Small intestine (tissue), 7 donors: ENCODE measurements at regions not wholly inside any gene's neighbourhood (a gene's known extent, or its start where the extent isn't known, plus 50 kb on each side); places are given as distances from the start of the nearest gene placed in this dataset.
"Not testable (repeated sequence)": the region's sequence is repeated elsewhere in the genome, so short reads cannot be mapped to it uniquely, and the experiment has no call there.

Experiments used
- DNase-seq, 2 donors: peaks; one replicate each; pipeline versions ENCODE4 v3.0.0 to v3.0.0-alpha.2; 2013
- FAIRE-seq: peaks from 2 replicates; lab custom pipeline; 2012; peaks lifted over from hg19 to GRCh38; lab: Jason Lieb, UNC
- H3K27ac ChIP-seq, 3 donors: one replicate each; pipeline ENCODE4 v1.5.1; 2013; ENCODE audit warnings: low read length in 2 of 3, mild to moderate bottlenecking in 2 of 3, control low read depth in 1 of 3, inconsistent platforms in 1 of 3, low read depth in 1 of 3, moderate library complexity in 1 of 3
- H3K27me3 ChIP-seq, 3 donors: one replicate each; pipeline ENCODE4 v1.6.1; 2013; ENCODE audit warnings: low read length in 3 of 3, inconsistent platforms in 1 of 3; ENCODE audit not compliant: control insufficient read depth in 3 of 3, insufficient read depth in 3 of 3
- H3K36me3 ChIP-seq, 3 donors: one replicate each; pipeline ENCODE4 v1.6.1; 2013; ENCODE audit warnings: low read length in 3 of 3, inconsistent platforms in 1 of 3, low read depth in 1 of 3, mild to moderate bottlenecking in 1 of 3, moderate library complexity in 1 of 3; ENCODE audit not compliant: control insufficient read depth in 3 of 3, insufficient read depth in 2 of 3
- H3K4me1 ChIP-seq, 3 donors: one replicate each; pipeline ENCODE4 v1.6.1; 2013; ENCODE audit warnings: low read length in 2 of 3, inconsistent platforms in 1 of 3, low read depth in 1 of 3, mild to moderate bottlenecking in 1 of 3, moderate library complexity in 1 of 3; ENCODE audit not compliant: control insufficient read depth in 3 of 3, insufficient read depth in 2 of 3
- H3K4me3 ChIP-seq, 3 donors: one replicate each; pipeline ENCODE4 v1.5.1; 2013; ENCODE audit warnings: low read length in 3 of 3, control low read depth in 1 of 3, inconsistent platforms in 1 of 3, low read depth in 1 of 3, mild to moderate bottlenecking in 1 of 3, moderate library complexity in 1 of 3
- H3K9me3 ChIP-seq, 2 donors: one replicate each; pipeline ENCODE4 v1.6.1; 2013; ENCODE audit warnings: low read depth in 1 of 2, low read length in 1 of 2; ENCODE audit not compliant: control insufficient read depth in 2 of 2, insufficient read depth in 1 of 2
- WGBS, 3 donors: extraction: QIAGEN DNeasy Blood & Tissue Kit; methylation state at CpG; one replicate each; pipeline ENCODE4 v1.1.7; 2013; 5-methylcytosine and 5-hydroxymethylcytosine counted together
- donor health status: healthy with polysubstance abuse.
- donor health status: control.
- donor health status: control.
- donor health status: Bipolar disorder and iron deficiency.
- donor health status: healthy.

DNA sequence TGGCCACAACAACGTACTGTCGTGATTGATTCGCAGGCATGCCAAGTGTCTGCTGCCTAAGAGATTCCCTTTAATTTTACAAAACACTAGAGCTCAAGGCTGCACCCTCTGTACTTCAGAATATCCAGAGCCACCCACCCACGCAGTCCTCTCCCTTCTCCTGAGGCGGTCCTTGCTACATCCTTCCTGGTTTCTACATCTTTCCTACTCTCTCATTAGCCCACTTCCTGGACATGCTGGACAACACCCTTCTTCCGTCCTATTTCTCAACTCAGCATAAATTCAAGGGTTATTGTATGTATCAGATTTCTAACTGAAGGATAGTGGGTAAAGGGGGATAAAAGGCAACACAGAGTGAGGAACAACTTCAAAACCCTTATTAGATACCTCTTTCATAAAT lies 148.4 kb upstream of the MAP3K1 start:
- peaks cover 0 to 26% (median 5%) of the 10 kb centered on the region in 3 donors for H3K4me1 ChIP-seq
- H3K4me3 ChIP-seq: no peak overlapping the region
- H3K9me3 ChIP-seq: peaks cover 0 to 5% of the 10 kb centered on the region in 2 donors
- H3K27ac ChIP-seq: no peak overlapping the region
- H3K36me3 ChIP-seq: no peaks in the 10 kb centered on the region
- 88 to 99% (median 89%) methylated on average over 6 of the region's 6 CpGs for WGBS, 3 donors
- no peaks in the 10 kb centered on the region for H3K27me3 ChIP-seq
- DNase-seq (no peak), FAIRE-seq (no peak)

GRCh38 chr5:56665117-56665516 lies 150.2 kb upstream of the MAP3K1 start:
- H3K27ac ChIP-seq, H3K4me3 ChIP-seq, H3K36me3 ChIP-seq, DNase-seq, H3K9me3 ChIP-seq, H3K27me3 ChIP-seq, FAIRE-seq: not testable (repeated sequence)
- peaks cover 0 to 15% (median 0%) of the 10 kb centered on the region in 3 donors for H3K4me1 ChIP-seq
- WGBS, 3 donors: 73 to 82% (median 75%) methylated on average over 3 of the region's 3 CpGs

GRCh38 chr5:56664025-56664424 lies 151.3 kb upstream of the MAP3K1 start:
- Histone ChIP-seq H3K4me3 (no peak overlapping the region), H3K27ac (no peak overlapping the region), H3K36me3 (no peaks in the 10 kb centered on the region), H3K27me3 (no peaks in the 10 kb centered on the region), H3K4me1 (peaks cover 0 to 5% (median 0%) of the 10 kb centered on the region in 3 donors), H3K9me3 (peaks cover 0 to 5% of the 10 kb centered on the region in 2 donors)
- FAIRE-seq: no peak
- 91 to 98% (median 97%) methylated on average over 1 of the region's 1 CpG for WGBS, 3 donors
- no peak for DNase-seq

DNA sequence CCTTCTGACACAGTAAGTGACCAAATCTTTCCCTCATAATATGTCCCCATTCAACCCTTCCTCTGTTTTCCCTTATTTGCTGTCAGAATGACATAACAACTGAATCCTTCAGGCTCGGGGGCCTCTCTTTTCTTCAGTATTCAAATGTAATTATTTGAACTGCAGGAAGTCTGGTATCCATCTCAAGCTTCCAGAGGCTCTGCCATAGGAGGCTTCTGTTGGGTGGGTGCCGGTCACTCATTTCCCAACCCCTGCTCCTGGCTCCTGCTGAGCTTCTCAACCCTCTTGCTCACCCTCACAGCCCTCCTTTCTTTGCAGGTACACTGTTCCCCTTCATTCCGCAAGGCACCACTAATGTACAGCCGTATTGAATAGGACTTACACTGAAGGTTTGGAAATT lies 151.8 kb upstream of the MAP3K1 start:
- H3K4me3 ChIP-seq: no peak overlapping the region
- 85 to 95% (median 91%) methylated on average over 4 of the region's 4 CpGs for WGBS, 3 donors
- FAIRE-seq: no peak
- no peak overlapping the region for H3K27ac ChIP-seq
- no peak for DNase-seq
- H3K9me3 ChIP-seq: peaks cover 0 to 5% of the 10 kb centered on the region in 2 donors
- H3K36me3 ChIP-seq: no peaks in the 10 kb centered on the region
- no peaks in the 10 kb centered on the region for H3K27me3 ChIP-seq
- peaks cover 0 to 4% (median 0%) of the 10 kb centered on the region in 3 donors for H3K4me1 ChIP-seq

- Histone ChIP-seq H3K4me3 (no peak overlapping the region), H3K4me1 (no peaks in the 10 kb centered on the region), H3K36me3 (no peaks in the 10 kb centered on the region), H3K27ac (no peak overlapping the region), H3K9me3 (peaks cover 0 to 5% of the 10 kb centered on the region in 2 donors), H3K27me3 (no peaks in the 10 kb centered on the region)
- WGBS, 3 donors: 42 to 68% (median 60%) methylated on average over 3 of the region's 3 CpGs
- FAIRE-seq (no peak), DNase-seq (no peak)
Observed at GRCh38 chr5:56662893-56663292, 152.5 kb upstream of the MAP3K1 start.

DNA sequence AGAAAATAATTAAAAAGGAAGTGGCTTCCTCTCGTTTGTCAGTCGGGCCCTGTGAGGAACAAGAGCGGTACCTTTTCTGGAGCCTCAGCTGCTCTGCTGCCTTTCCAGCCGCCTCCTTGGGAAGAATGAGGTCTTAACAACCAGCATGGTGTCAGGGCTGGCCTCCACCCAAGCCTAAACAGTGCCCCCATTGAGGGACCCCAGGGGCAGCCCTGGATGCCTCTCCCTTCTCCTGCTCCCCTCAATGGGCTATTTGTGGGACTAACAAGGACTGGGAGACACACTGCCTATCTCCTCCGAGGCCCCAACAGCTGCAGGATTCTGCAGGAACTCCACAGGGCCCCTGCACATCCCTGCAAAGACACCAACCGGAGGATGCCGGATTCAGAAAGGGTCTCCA lies 155.4 kb upstream of the MAP3K1 start:
- H3K27me3 ChIP-seq: no peaks in the 10 kb centered on the region
- H3K9me3 ChIP-seq: no peaks in the 10 kb centered on the region
- H3K4me3 ChIP-seq: no peak overlapping the region
- H3K27ac ChIP-seq: no peak overlapping the region
- no peak for FAIRE-seq
- DNase-seq: no peak
- no peaks in the 10 kb centered on the region for H3K36me3 ChIP-seq
- 90 to 96% (median 95%) methylated on average over 7 of the region's 7 CpGs for WGBS, 3 donors
- H3K4me1 ChIP-seq: no peaks in the 10 kb centered on the region

GRCh38 chr5:56658972-56659371 lies 156.4 kb upstream of the MAP3K1 start:
- Histone ChIP-seq H3K27me3 (no peaks in the 10 kb centered on the region), H3K27ac (no peak overlapping the region), H3K4me1 (no peaks in the 10 kb centered on the region), H3K36me3 (no peaks in the 10 kb centered on the region), H3K9me3 (no peaks in the 10 kb centered on the region), H3K4me3 (no peak overlapping the region)
- FAIRE-seq (no peak), DNase-seq (no peak)
- WGBS, 3 donors: 63 to 82% (median 77%) methylated on average over 1 of the region's 1 CpG

GRCh38 chr5:56656846-56657726 lies 158.3 kb upstream of the MAP3K1 start:
- 87 to 100% (median 92%) methylated on average over 2 of the region's 2 CpGs for WGBS, 3 donors

More at GRCh38 chr5:56656846-56657726, 158.3 kb upstream of the MAP3K1 start:
- Histone ChIP-seq H3K27ac (no peak overlapping the region), H3K36me3 (no peaks in the 10 kb centered on the region), H3K27me3 (no peaks in the 10 kb centered on the region), H3K4me1 (no peaks in the 10 kb centered on the region), H3K4me3 (no peak overlapping the region), H3K9me3 (no peaks in the 10 kb centered on the region)
- DNase-seq (no peak), FAIRE-seq (no peak)
